B cell (primary cell): ENCODE measurements at regions not wholly inside any gene's neighbourhood (a gene's known extent, or its start where the extent isn't known, plus 50 kb on each side); places are given as distances from the start of the nearest gene placed in this dataset.

Experiments
- ATAC-seq: fragments of 200-7000 bp; cut with Tn5 transposase; one replicate; pipeline ENCODE4 v1.10.0; 2021; ENCODE audit warnings: low read depth, mild to moderate bottlenecking, moderate number of reproducible peaks, moderate library complexity
- CTCF ChIA-PET: fragments of 350-600 bp; sonication (Branson Sonifier 250); formaldehyde crosslinking; loops from one replicate; lab custom pipeline; 2021; ENCODE audit warnings: antibody characterized with exemption, inconsistent platforms; lab: Charles Lee
- POLR2A ChIA-PET: fragments of 350-600 bp; sonication (Branson Sonifier 250); formaldehyde crosslinking; loops from one replicate; lab custom pipeline; 2021; ENCODE audit warnings: antibody characterized with exemption; lab: Charles Lee
- DNase-seq: peaks from one replicate; pipeline ENCODE4 v3.0.0; 2013
- H2AFZ ChIP-seq: 2 replicates; pipeline ENCODE4 v1.6.1; 2012; ENCODE audit warnings: mild to moderate bottlenecking, low read depth, low read length; ENCODE audit not compliant: insufficient read depth, poor library complexity, severe bottlenecking
- H3K27ac ChIP-seq, 2 donors: 1 replicate in 1 of 2; 2 replicates in 1 of 2; pipeline ENCODE4 v1.5.1; 2012 to 2013; ENCODE audit warnings: low read length in 2 of 2, mild to moderate bottlenecking in 2 of 2, moderate library complexity in 1 of 2
- H3K27me3 ChIP-seq, 4 experiments: fragments of 200-600 bp in 1 of 4; sonication (generic) in 1 of 4; replicated peaks in 1 of 4; 1 replicate in 2 of 4; 2 replicates in 2 of 4; pipeline versions ENCODE4 v1.6.1 to v1.7.0; 2013 to 2016; ENCODE audit warnings: low read length in 3 of 4, mild to moderate bottlenecking in 2 of 4, mixed read lengths in 1 of 4, moderate library complexity in 1 of 4; ENCODE audit not compliant: insufficient read depth in 4 of 4, control insufficient read depth in 3 of 4; ENCODE audit errors: control extremely low read depth in 1 of 4
- H3K36me3 ChIP-seq, 2 experiments: replicated peaks in 1 of 2; 1 replicate in 1 of 2; 2 replicates in 1 of 2; pipeline versions ENCODE4 v1.6.1 to v1.7.1; 2013; ENCODE audit warnings: low read length in 1 of 2; ENCODE audit not compliant: insufficient read depth in 2 of 2, control insufficient read depth in 1 of 2; ENCODE audit errors: control extremely low read depth in 1 of 2, extremely low read depth in 1 of 2
- H3K4me1 ChIP-seq, 2 donors: fragments of 200-600 bp in 1 of 2; sonication (generic) in 1 of 2; 1 replicate in 1 of 2; 2 replicates in 1 of 2; pipeline versions ENCODE4 v1.5.1 to v1.6.1; 2013 to 2017; ENCODE audit warnings: low read length in 2 of 2; ENCODE audit not compliant: control insufficient read depth in 2 of 2, insufficient read depth in 2 of 2
- H3K4me2 ChIP-seq: replicated peaks from 2 replicates; pipeline ENCODE3; 2012; ENCODE audit warnings: mild to moderate bottlenecking, low read depth, low read length; ENCODE audit not compliant: poor library complexity, severe bottlenecking
- H3K4me3 ChIP-seq, 5 experiments: fragments of 200-600 bp in 1 of 5; sonication (generic) in 1 of 5; 1 replicate in 3 of 5; 2 replicates in 2 of 5; pipeline versions ENCODE4 v1.5.1 to v1.7.0; 2011 to 2016; ENCODE audit warnings: low read length in 4 of 5, mild to moderate bottlenecking in 4 of 5, low read depth in 2 of 5, control low read depth in 1 of 5, moderate library complexity in 1 of 5; ENCODE audit not compliant: insufficient read depth in 1 of 5; ENCODE audit errors: control extremely low read depth in 1 of 5, extremely low read depth in 1 of 5
- H3K79me2 ChIP-seq: fragments of 200-600 bp; sonication (generic); one replicate; pipeline ENCODE4 v1.6.0; 2016; ENCODE audit warnings: low read length; ENCODE audit not compliant: control insufficient read depth, insufficient read depth
- H3K9ac ChIP-seq: fragments of 200-600 bp; sonication (generic); 2 replicates; pipeline ENCODE4 v1.6.1; 2017; ENCODE audit warnings: mild to moderate bottlenecking, low read length, moderate library complexity
- H3K9me3 ChIP-seq, 3 donors: one replicate each; pipeline versions ENCODE4 v1.6.1 to v1.7.1; 2013; ENCODE audit warnings: low read length in 2 of 3; ENCODE audit not compliant: control insufficient read depth in 2 of 3, insufficient read depth in 1 of 3; ENCODE audit errors: control extremely low read depth in 1 of 3
- H4K20me1 ChIP-seq: 2 replicates; pipeline ENCODE4 v1.6.0; 2012; ENCODE audit warnings: mild to moderate bottlenecking, low read length; ENCODE audit not compliant: insufficient read depth, control insufficient read depth, poor library complexity, severe bottlenecking
- H3K27ac Mint-ChIP-seq: one replicate; pipeline ENCODE4 v1.8.0; 2021; ENCODE audit warnings: mixed read lengths
- H3K27me3 Mint-ChIP-seq: one replicate; pipeline ENCODE4 v1.8.0; 2021; ENCODE audit warnings: mixed read lengths
- H3K4me1 Mint-ChIP-seq: one replicate; pipeline ENCODE4 v1.8.0; 2021; ENCODE audit warnings: mixed read lengths
- H3K4me3 Mint-ChIP-seq: one replicate; pipeline ENCODE4 v1.8.0; 2021; ENCODE audit warnings: mixed read lengths
- H3K9me3 Mint-ChIP-seq: one replicate; pipeline ENCODE4 v1.8.0; 2022; ENCODE audit warnings: mixed read lengths; ENCODE audit not compliant: insufficient read depth
- EZH2 ChIP-seq: IDR thresholded peaks from 2 replicates; pipeline ENCODE4 v1.6.1; 2012; ENCODE audit warnings: borderline replicate concordance, low read depth, mild to moderate bottlenecking, moderate library complexity, low read length; ENCODE audit not compliant: insufficient read depth, poor library complexity, severe bottlenecking
- WGBS: methylation state at CpG from one replicate; pipeline ENCODE4 v1.1.5; 2013; ENCODE audit warnings: missing lambda C conversion rate; ENCODE audit not compliant: insufficient coverage; 5-methylcytosine and 5-hydroxymethylcytosine counted together
- intact Hi-C: fragments of 100-400 bp; cut with micrococcal nuclease; formaldehyde crosslinking; loops from one replicate; pipeline ENCODE4 v1.10.0; 2022
- TF ChIP-seq, protein P1 (sequence below): fragments of 200-600 bp; IDR thresholded peaks from one replicate; pipeline ENCODE4 v1.8.0; 2022; ENCODE audit warnings: antibody characterized with exemption, mild to moderate bottlenecking

DNA sequence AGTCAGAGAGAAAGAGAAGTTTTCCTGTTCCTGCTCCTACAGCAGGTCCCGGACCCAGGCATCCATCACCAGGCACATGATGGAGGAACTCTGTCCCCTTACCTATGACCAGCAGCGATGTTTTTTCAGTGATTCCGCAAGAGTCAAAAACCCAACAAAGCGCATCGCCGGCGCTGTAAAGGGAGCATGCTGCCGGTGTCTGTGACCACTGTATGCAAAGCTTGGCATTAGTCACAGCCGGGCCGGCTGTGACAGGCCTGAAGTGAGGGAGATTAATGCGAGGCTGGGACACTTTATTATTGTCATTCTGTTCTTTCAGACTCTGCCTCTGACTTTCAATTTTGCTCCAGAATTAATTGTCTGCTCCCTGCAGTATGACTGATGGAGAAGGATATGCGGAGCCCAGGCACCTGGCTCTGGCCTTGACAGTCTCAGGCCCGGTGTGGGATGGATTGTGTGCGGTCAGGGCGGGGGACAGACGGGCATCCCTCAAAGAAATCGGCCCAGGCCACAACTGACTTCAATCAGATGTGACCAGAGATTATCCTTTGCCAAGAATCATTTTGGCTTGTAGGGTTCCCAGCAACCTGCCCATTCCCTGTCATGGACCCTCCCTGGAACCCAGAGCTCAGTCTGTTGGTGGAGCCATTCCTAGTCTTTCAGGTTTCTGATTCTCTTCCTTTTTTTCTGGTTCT is 462.0 kb upstream of the ZNF507 start:
- no peaks in the 10 kb centered on the region for H3K79me2 ChIP-seq
- no peaks in the 10 kb centered on the region for H3K4me1 ChIP-seq
- WGBS, result 92% methylated on average over 14 of the region's 17 CpGs
- Mint-ChIP-seq H3K4me3 (no peak overlapping the region), H3K27ac (no peak overlapping the region), H3K9me3 (peaks cover 2% of the 10 kb centered on the region), H3K4me1 (no peaks in the 10 kb centered on the region), H3K27me3 (no peaks in the 10 kb centered on the region)
- TF ChIP-seq, protein P1, sequence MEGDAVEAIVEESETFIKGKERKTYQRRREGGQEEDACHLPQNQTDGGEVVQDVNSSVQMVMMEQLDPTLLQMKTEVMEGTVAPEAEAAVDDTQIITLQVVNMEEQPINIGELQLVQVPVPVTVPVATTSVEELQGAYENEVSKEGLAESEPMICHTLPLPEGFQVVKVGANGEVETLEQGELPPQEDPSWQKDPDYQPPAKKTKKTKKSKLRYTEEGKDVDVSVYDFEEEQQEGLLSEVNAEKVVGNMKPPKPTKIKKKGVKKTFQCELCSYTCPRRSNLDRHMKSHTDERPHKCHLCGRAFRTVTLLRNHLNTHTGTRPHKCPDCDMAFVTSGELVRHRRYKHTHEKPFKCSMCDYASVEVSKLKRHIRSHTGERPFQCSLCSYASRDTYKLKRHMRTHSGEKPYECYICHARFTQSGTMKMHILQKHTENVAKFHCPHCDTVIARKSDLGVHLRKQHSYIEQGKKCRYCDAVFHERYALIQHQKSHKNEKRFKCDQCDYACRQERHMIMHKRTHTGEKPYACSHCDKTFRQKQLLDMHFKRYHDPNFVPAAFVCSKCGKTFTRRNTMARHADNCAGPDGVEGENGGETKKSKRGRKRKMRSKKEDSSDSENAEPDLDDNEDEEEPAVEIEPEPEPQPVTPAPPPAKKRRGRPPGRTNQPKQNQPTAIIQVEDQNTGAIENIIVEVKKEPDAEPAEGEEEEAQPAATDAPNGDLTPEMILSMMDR, result no peak
- no peak for TF ChIP-seq EZH2
- no peak overlapping the region for H3K27ac ChIP-seq
- CTCF ChIA-PET, result no interaction called here
- no peak overlapping the region for H2AFZ ChIP-seq
- H3K27me3 ChIP-seq, result no peaks in the 10 kb centered on the region
- no peaks in the 10 kb centered on the region for H3K36me3 ChIP-seq
- intact Hi-C loops, result no loop called here
- POLR2A ChIA-PET, result no interaction called here
- H3K9ac ChIP-seq, result no peak overlapping the region
- DNase-seq (no peak), ATAC-seq (no peak)
- H3K4me3 ChIP-seq, result no peak overlapping the region
- H3K4me2 ChIP-seq, result no peak overlapping the region
- peaks cover 0 to 16% (median 0%) of the 10 kb centered on the region in 3 donors for H3K9me3 ChIP-seq
- no peaks in the 10 kb centered on the region for H4K20me1 ChIP-seq

DNA sequence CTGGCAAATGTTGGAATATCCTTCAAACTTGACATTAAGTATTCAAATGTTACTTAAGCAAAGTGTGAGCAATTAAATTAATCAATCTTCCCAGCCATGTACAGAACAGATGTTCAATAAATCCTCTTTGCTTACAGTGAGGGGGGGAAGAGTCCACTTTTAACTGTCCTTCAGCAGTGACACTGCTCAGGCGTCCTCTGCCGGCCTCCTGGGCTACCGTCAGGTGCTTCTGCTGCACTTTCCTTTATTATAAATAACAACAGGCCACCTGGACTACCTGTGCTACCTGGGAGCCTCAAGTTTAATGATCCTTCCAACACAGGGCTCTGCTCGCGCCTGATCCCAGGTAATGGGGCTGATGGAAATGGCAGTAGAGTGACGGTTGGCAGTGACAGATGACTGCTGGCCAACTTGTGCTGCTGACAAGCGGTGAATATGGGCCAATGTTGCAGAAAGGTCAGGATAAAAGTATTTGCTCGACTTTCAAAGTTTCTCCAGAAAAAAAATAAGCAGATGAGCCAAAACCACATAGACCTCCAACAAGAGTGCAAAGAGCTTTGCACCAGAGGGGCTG is 460.0 kb upstream of the ZNF507 start:
- Histone ChIP-seq H2AFZ (no peak overlapping the region), H3K27ac (no peak overlapping the region), H4K20me1 (no peaks in the 10 kb centered on the region), H3K4me3 (no peak overlapping the region), H3K36me3 (no peaks in the 10 kb centered on the region), H3K4me1 (no peaks in the 10 kb centered on the region), H3K9me3 (peaks cover 0 to 19% (median 0%) of the 10 kb centered on the region in 3 donors), H3K9ac (no peak overlapping the region), H3K4me2 (no peak overlapping the region), H3K79me2 (no peaks in the 10 kb centered on the region), H3K27me3 (no peaks in the 10 kb centered on the region)
- no peak overlapping the region for H3K4me3 Mint-ChIP-seq
- no peaks in the 10 kb centered on the region for H3K4me1 Mint-ChIP-seq
- H3K9me3 Mint-ChIP-seq, result no peaks in the 10 kb centered on the region
- WGBS, result 78% methylated on average over 3 of the region's 8 CpGs
- DNase-seq (no peak), ATAC-seq (no peak)
- TF ChIP-seq, protein P1, result no peak
- no peak for TF ChIP-seq EZH2
- no peaks in the 10 kb centered on the region for H3K27me3 Mint-ChIP-seq
- POLR2A ChIA-PET, result no interaction called here
- intact Hi-C loops, result no loop called here
- CTCF ChIA-PET, result no interaction called here
- H3K27ac Mint-ChIP-seq, result no peak overlapping the region
